Naive thymus-derived CD4-positive, alpha-beta T cell (primary cell): ENCODE measurements at regions not wholly inside any gene's neighbourhood (a gene's known extent, or its start where the extent isn't known, plus 50 kb on each side); places are given as distances from the start of the nearest gene placed in this dataset.

Experiments
- ATAC-seq: fragments of 150-1000 bp; cut with Tn5 transposase; 2 replicates; pipeline ENCODE4 v1.10.0; 2021; ENCODE audit warnings: mild to moderate bottlenecking, moderate library complexity
- CTCF ChIA-PET: fragments of 350-600 bp; sonication (Branson Sonifier 250); formaldehyde crosslinking; loops from one replicate; lab custom pipeline; 2021; ENCODE audit warnings: antibody characterized with exemption; lab: Charles Lee
- POLR2A ChIA-PET: fragments of 350-600 bp; sonication (Branson Sonifier 250); formaldehyde crosslinking; loops from one replicate; lab custom pipeline; 2021; ENCODE audit warnings: antibody characterized with exemption, inconsistent platforms; lab: Charles Lee
- DNase-seq, 9 donors: peaks; one replicate each; pipeline versions ENCODE4 v3.0.0 to v3.0.0-alpha.2; 2020 to 2022; ENCODE audit warnings: mixed read lengths in 1 of 9
- H3K27ac ChIP-seq: one replicate; pipeline ENCODE4 v1.7.0; 2013; ENCODE audit warnings: mild to moderate bottlenecking, low read depth, low read length, moderate library complexity
- H3K27me3 ChIP-seq, 2 donors: one replicate each; pipeline ENCODE4 v1.7.0; 2013; ENCODE audit warnings: low read length in 2 of 2, mild to moderate bottlenecking in 2 of 2, moderate library complexity in 2 of 2; ENCODE audit not compliant: control insufficient read depth in 2 of 2, insufficient read depth in 2 of 2
- H3K36me3 ChIP-seq, 3 experiments: 1 replicate in 2 of 3; 2 replicates in 1 of 3; pipeline ENCODE4 v1.7.0; 2013; ENCODE audit warnings: low read length in 3 of 3, mild to moderate bottlenecking in 3 of 3, moderate library complexity in 1 of 3; ENCODE audit not compliant: insufficient read depth in 3 of 3, control insufficient read depth in 2 of 3
- H3K4me1 ChIP-seq, 2 donors: one replicate each; pipeline ENCODE4 v1.7.0; 2013; ENCODE audit warnings: low read length in 2 of 2, mild to moderate bottlenecking in 2 of 2, moderate library complexity in 1 of 2; ENCODE audit not compliant: control insufficient read depth in 2 of 2, insufficient read depth in 2 of 2
- H3K4me3 ChIP-seq: 2 replicates; pipeline ENCODE4 v1.7.0; 2013; ENCODE audit warnings: mild to moderate bottlenecking, low read length
- H3K9me3 ChIP-seq, 3 experiments: 1 replicate in 2 of 3; 2 replicates in 1 of 3; pipeline ENCODE4 v1.7.0; 2013; ENCODE audit warnings: low read length in 3 of 3; ENCODE audit not compliant: control insufficient read depth in 2 of 3
- H3K27ac Mint-ChIP-seq, 9 donors: one replicate each; pipeline ENCODE4 v1.8.0; 2020 to 2022; ENCODE audit warnings: mixed read lengths in 9 of 9, mild to moderate bottlenecking in 8 of 9, moderate library complexity in 5 of 9, inconsistent platforms in 2 of 9
- H3K27me3 Mint-ChIP-seq, 5 donors: one replicate each; pipeline ENCODE4 v1.8.0; 2021 to 2022; ENCODE audit warnings: mixed read lengths in 5 of 5, mild to moderate bottlenecking in 1 of 5
- H3K36me3 Mint-ChIP-seq, 5 donors: one replicate each; pipeline ENCODE4 v1.8.0; 2020 to 2022; ENCODE audit warnings: mixed read lengths in 5 of 5, mild to moderate bottlenecking in 3 of 5, inconsistent platforms in 1 of 5
- H3K4me1 Mint-ChIP-seq, 7 donors: one replicate each; pipeline ENCODE4 v1.8.0; 2020 to 2022; ENCODE audit warnings: mixed read lengths in 7 of 7, mild to moderate bottlenecking in 3 of 7, inconsistent platforms in 1 of 7
- H3K4me3 Mint-ChIP-seq, 10 donors: one replicate each; pipeline ENCODE4 v1.8.0; 2020 to 2022; ENCODE audit warnings: mild to moderate bottlenecking in 10 of 10, mixed read lengths in 10 of 10, moderate library complexity in 6 of 10, inconsistent platforms in 2 of 10
- H3K9me3 Mint-ChIP-seq, 11 donors: one replicate each; pipeline ENCODE4 v1.8.0; 2020 to 2022; ENCODE audit warnings: mixed read lengths in 11 of 11, mild to moderate bottlenecking in 4 of 11, inconsistent platforms in 1 of 11, moderate library complexity in 1 of 11
- intact Hi-C, 2 donors: fragments of 100-400 bp; cut with micrococcal nuclease; formaldehyde crosslinking; loops; one replicate each; pipeline ENCODE4 v1.15.1; 2023

DNA sequence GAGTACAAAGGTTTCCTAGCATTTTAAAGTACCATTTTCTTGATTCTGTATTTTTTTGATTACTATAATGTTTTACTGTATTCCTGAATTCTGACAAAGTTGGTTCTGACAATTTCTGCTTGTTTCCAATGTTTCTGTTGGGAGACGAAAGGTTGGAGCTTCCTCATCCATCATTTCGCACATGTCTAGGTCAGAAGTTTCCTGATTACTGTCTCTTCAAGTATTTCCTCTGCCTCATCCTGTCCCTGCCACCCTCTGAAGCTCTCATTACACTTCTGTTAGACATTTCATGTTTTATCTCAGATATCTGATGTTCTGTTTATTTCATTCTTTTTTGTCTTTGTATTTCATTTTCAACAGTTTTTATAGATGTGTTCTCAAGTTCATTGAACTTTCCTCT lies 895.8 kb downstream of the TSN start:
- Histone ChIP-seq H3K27me3 (no peaks in the 10 kb centered on the region), H3K27ac (no peak overlapping the region), H3K36me3 (no peaks in the 10 kb centered on the region), H3K4me1 (no peaks in the 10 kb centered on the region), H3K9me3 (no peaks in the 10 kb centered on the region), H3K4me3 (no peak overlapping the region)
- intact Hi-C loops = no loop called here
- Mint-ChIP-seq H3K36me3 (no peaks in the 10 kb centered on the region), H3K27me3 (no peaks in the 10 kb centered on the region), H3K4me3 (no peak overlapping the region), H3K4me1 (no peaks in the 10 kb centered on the region), H3K27ac (no peak overlapping the region), H3K9me3 (peaks cover 0 to 14% (median under 1%) of the 10 kb centered on the region in 11 donors)
- no peak for ATAC-seq
- ChIA-PET CTCF (no interaction called here), POLR2A (no interaction called here)
- DNase-seq = no peak

DNA sequence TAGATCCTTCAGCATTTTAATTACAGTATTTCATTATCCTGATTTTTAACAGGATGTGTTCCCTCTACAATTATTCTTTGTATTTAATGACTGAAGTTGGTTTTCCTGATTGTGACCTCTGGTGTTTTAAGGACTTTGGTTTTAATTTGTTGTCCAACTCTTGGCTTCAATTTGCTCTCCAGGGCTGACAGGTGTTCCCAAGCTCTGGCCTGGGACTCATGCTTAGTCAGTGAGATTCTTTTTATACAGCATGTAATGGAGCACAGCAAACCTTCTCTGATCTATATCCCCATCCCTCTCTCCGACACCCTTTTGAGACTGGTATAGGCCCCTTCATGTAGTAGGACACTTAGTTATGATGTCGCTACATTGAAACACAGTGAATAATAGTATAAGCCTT lies 896.3 kb downstream of the TSN start:
- Mint-ChIP-seq H3K9me3 (peaks cover 0 to 14% (median 0%) of the 10 kb centered on the region in 11 donors), H3K4me1 (no peaks in the 10 kb centered on the region), H3K27ac (no peak overlapping the region), H3K36me3 (no peaks in the 10 kb centered on the region), H3K27me3 (no peaks in the 10 kb centered on the region), H3K4me3 (no peak overlapping the region)
- Histone ChIP-seq H3K27me3 (no peaks in the 10 kb centered on the region), H3K4me3 (no peak overlapping the region), H3K9me3 (no peaks in the 10 kb centered on the region), H3K36me3 (no peaks in the 10 kb centered on the region), H3K4me1 (no peaks in the 10 kb centered on the region), H3K27ac (no peak overlapping the region)
- ChIA-PET CTCF (no interaction called here), POLR2A (no interaction called here)
- DNase-seq = no peak
- intact Hi-C loops = no loop called here
- no peak for ATAC-seq

DNA sequence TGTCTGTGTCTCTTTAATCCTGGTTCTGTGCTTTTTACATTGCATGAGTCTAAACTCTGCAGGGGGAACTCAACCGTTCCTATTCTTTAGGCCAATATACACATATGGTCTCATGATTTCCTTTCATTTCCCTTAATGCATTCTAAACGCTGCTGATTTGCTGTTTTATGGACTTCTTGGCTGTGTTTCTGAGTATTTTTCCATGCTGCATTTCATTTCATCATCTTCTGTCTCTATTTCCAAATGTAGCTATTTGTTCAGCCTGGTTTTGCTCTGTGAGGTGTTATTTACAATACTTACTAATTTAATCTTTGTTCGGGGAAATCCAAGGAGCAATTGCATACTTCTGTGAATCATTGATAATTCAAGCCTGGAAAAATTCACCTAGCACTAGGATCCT lies 897.2 kb downstream of the TSN start:
- Mint-ChIP-seq H3K9me3 (peaks cover 0 to 13% (median 0%) of the 10 kb centered on the region in 11 donors), H3K4me1 (no peaks in the 10 kb centered on the region), H3K27me3 (no peaks in the 10 kb centered on the region), H3K27ac (no peak overlapping the region), H3K36me3 (no peaks in the 10 kb centered on the region), H3K4me3 (no peak overlapping the region)
- CTCF ChIA-PET = no interaction called here
- no peaks in the 10 kb centered on the region for H3K36me3 ChIP-seq
- no peaks in the 10 kb centered on the region for H3K9me3 ChIP-seq
- H3K27ac ChIP-seq = no peak overlapping the region
- H3K27me3 ChIP-seq = no peaks in the 10 kb centered on the region
- H3K4me1 ChIP-seq = no peaks in the 10 kb centered on the region
- DNase-seq = no peak
- no peak for ATAC-seq
- POLR2A ChIA-PET = no interaction called here
- intact Hi-C loops = no loop called here
- H3K4me3 ChIP-seq = no peak overlapping the region

DNA sequence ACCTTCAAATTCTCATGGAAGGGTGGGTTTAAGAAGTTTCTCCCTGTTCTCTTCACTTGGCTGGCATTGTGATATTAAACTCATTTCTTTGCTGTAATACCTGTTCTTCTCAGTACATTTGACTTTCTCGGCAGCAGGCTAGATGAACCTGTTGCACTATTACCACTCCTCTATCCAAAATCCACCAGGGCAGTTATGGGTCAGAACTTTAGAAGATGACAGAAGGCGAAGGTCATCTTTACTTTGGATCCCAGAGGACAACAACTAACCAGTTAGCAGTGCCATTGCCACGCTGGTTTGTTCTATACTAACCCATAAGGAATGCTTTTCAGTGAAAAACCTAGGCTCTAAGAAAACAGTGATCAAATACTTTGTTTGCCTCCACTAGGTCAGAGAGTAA lies 901.0 kb downstream of the TSN start:
- no peak overlapping the region for H3K27ac Mint-ChIP-seq
- intact Hi-C loops = no loop called here
- POLR2A ChIA-PET = no interaction called here

DNA sequence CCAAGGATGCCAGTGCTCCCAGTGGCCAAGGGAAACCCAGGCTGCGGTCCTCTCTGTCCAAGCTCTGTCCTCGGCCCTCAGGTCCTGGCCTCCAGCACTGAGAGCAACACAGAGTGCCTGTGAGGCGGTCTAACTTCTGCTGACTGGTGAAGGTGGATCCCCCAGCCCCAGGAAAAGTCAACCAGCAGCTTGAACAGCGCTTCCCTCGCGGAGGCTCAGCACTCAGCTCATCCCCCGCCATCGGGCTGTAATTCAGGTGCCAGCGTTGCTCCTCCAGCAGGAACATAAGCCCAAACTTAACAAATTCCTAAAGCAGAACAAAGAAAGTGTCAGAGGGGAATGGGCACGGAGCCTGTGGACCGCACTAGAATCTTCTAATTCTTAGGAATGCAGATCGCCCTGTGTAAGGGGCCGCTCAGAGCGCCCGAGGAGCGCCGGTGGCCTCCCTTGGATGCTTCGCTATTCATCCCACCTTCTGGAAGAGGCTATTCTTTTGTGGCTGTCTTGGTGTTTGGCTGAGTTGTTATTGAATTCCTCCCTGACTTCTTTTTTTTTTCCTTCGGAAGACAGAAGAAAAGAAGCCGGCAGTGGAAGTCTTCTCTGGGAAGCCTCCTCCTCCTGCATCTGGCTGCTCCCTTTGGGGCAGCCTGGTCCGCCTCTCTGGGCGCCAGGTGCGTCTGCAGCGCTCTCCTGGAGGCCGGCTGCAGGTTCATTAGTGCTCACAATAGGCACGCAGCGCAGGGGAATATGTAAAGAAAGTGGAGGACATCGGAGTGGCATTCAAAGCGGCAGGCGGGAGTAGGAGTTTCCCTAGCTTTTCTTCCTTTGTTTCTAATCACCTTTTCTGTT lies 905.6 kb downstream of the TSN start:
- H3K4me3 Mint-ChIP-seq = no peak overlapping the region
- no peak overlapping the region for H3K27ac Mint-ChIP-seq
- POLR2A ChIA-PET = no interaction called here
- no peaks in the 10 kb centered on the region for H3K36me3 ChIP-seq
- H3K4me3 ChIP-seq = no peak overlapping the region
- no peak overlapping the region for H3K27ac ChIP-seq
- no peaks in the 10 kb centered on the region for H3K9me3 ChIP-seq
- no peaks in the 10 kb centered on the region for H3K36me3 Mint-ChIP-seq
- H3K9me3 Mint-ChIP-seq = peaks cover 0 to 7% (median 0%) of the 10 kb centered on the region in 11 donors
- no peak for DNase-seq
- CTCF ChIA-PET = no interaction called here
- no peaks in the 10 kb centered on the region for H3K27me3 ChIP-seq
- ATAC-seq = no peak
- H3K4me1 Mint-ChIP-seq = peaks cover 0 to 3% (median 0%) of the 10 kb centered on the region in 7 donors
- intact Hi-C loops = no loop called here
- H3K27me3 Mint-ChIP-seq = peaks cover 0 to 10% (median 5%) of the 10 kb centered on the region in 5 donors
- no peaks in the 10 kb centered on the region for H3K4me1 ChIP-seq

More for the DNA sequence above, 901.0 kb downstream of the TSN start:
- Mint-ChIP-seq H3K9me3 (peaks cover 0 to 6% (median 0%) of the 10 kb centered on the region in 11 donors), H3K4me3 (no peak overlapping the region), H3K4me1 (peaks cover 0 to 2% (median 0%) of the 10 kb centered on the region in 7 donors), H3K27me3 (peaks cover 0 to 7% (median 0%) of the 10 kb centered on the region in 5 donors), H3K36me3 (no peaks in the 10 kb centered on the region)
- Histone ChIP-seq H3K4me3 (no peak overlapping the region), H3K36me3 (no peaks in the 10 kb centered on the region), H3K27ac (no peak overlapping the region), H3K9me3 (no peaks in the 10 kb centered on the region), H3K4me1 (no peaks in the 10 kb centered on the region), H3K27me3 (no peaks in the 10 kb centered on the region)
- CTCF ChIA-PET = no interaction called here
- DNase-seq (no peak), ATAC-seq (no peak)

DNA sequence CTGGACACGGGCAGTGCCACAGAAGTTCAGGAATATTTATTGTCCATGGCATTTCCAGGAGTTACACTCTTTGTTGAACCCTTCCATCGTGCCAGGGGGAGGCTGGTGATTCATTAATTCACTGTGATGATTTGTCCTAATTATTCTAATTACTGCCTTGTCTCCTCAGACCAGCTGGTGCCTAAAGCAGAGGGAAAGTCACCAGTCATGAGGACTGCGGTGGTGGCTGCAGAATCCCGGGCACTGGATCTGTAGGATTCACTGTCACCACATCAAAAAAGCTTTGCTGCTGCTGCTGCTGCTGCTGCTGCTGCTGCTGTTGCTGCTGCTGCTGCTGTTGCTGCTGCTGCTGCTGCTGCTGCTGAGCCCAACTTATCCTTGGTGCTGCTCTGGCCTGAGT lies 908.2 kb downstream of the TSN start:
- H3K27me3 Mint-ChIP-seq = peaks cover 0 to 10% (median 5%) of the 10 kb centered on the region in 5 donors
- no peaks in the 10 kb centered on the region for H3K4me1 ChIP-seq
- ATAC-seq (no peak), DNase-seq (no peak)
- H3K4me1 Mint-ChIP-seq = peaks cover 0 to 3% (median 0%) of the 10 kb centered on the region in 7 donors
- H3K27ac Mint-ChIP-seq = no peak overlapping the region
- H3K9me3 ChIP-seq = no peaks in the 10 kb centered on the region
- POLR2A ChIA-PET = no interaction called here
- no peak overlapping the region for H3K4me3 ChIP-seq
- intact Hi-C loops = no loop called here
- no peak overlapping the region for H3K27ac ChIP-seq
- CTCF ChIA-PET = no interaction called here
- no peaks in the 10 kb centered on the region for H3K36me3 ChIP-seq
- H3K4me3 Mint-ChIP-seq = no peak overlapping the region
- H3K36me3 Mint-ChIP-seq = no peaks in the 10 kb centered on the region
- H3K27me3 ChIP-seq = no peaks in the 10 kb centered on the region
- H3K9me3 Mint-ChIP-seq = peaks cover 0 to 7% (median 0%) of the 10 kb centered on the region in 11 donors

DNA sequence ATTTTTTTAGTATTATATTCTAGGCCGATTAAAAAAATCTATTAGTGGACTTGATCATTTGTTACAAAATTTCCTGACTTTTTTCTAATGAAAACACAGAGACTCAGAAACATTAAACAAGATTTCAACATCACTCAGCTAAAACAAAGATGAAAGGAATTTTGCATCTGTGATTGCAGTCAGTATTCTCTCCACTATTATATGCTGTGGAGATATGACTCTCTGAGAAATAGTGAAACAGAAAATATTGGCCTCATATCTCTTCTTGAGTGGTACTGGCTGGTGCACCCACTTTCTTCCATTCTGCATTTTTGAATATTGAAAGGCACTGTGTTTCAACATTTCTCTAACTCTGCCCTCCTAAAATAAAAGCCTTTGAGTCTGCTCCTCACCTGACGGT lies 914.2 kb downstream of the TSN start:
- peaks cover 0 to 5% (median 0%) of the 10 kb centered on the region in 11 donors for H3K9me3 Mint-ChIP-seq
- ATAC-seq (no peak), DNase-seq (no peak)
- H3K36me3 Mint-ChIP-seq = no peaks in the 10 kb centered on the region
- H3K27me3 Mint-ChIP-seq = peaks cover 0 to 5% (median 0%) of the 10 kb centered on the region in 5 donors
- H3K27ac Mint-ChIP-seq = no peak overlapping the region
- intact Hi-C loops = no loop called here
- Histone ChIP-seq H3K27me3 (no peaks in the 10 kb centered on the region), H3K9me3 (no peaks in the 10 kb centered on the region), H3K4me3 (no peak overlapping the region), H3K4me1 (no peaks in the 10 kb centered on the region), H3K36me3 (no peaks in the 10 kb centered on the region), H3K27ac (no peak overlapping the region)
- POLR2A ChIA-PET = no interaction called here
- no peak overlapping the region for H3K4me3 Mint-ChIP-seq
- CTCF ChIA-PET = no interaction called here
- no peaks in the 10 kb centered on the region for H3K4me1 Mint-ChIP-seq
